Ovary (tissue), 3 donors: ENCODE measurements at regions not wholly inside any gene's neighbourhood (a gene's known extent, or its start where the extent isn't known, plus 50 kb on each side); places are given as distances from the start of the nearest gene placed in this dataset.

Experiments
- EP300 ChIP-seq: sonication (generic); formaldehyde crosslinking; IDR thresholded peaks from one replicate; pipeline ENCODE4 v1.6.1; 2017; ENCODE audit warnings: antibody characterized with exemption
- POLR2A ChIP-seq: fragments of 450-650 bp; IDR thresholded peaks from one replicate; pipeline ENCODE4 v1.6.1; 2017; ENCODE audit warnings: antibody characterized with exemption, mild to moderate bottlenecking, moderate library complexity
- TF ChIP-seq, protein P1 (sequence below), 3 donors: fragments of 450-650 bp in 2 of 3; fragments of 200-600 bp in 1 of 3; IDR thresholded peaks; one replicate each; pipeline versions ENCODE4 v1.5.1 to v1.8.0; 2016 to 2022; ENCODE audit warnings: antibody characterized with exemption in 3 of 3, mild to moderate bottlenecking in 1 of 3
- donor health status: DM: no; HTN: no; CAD: no.

DNA sequence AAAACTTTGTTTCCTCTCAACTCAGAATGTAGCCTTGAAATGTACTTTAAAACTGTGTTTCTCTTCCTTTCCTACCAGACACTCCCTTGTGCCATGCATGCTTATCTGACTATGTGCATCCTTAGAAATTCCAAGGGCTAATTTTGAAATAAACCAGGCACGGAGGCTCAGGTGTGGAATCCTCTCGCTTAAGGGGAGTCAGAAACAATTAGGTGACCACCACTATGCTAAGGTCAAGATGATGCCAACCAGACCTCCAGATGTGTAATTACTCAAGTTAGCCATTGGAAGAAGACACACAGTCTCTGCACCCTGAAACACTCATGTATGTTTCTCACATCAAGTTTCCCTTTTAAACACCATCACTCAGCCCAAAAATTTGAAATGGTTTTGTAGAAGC is 572.1 kb downstream of the VGLL3 start:
- TF ChIP-seq, protein P1, sequence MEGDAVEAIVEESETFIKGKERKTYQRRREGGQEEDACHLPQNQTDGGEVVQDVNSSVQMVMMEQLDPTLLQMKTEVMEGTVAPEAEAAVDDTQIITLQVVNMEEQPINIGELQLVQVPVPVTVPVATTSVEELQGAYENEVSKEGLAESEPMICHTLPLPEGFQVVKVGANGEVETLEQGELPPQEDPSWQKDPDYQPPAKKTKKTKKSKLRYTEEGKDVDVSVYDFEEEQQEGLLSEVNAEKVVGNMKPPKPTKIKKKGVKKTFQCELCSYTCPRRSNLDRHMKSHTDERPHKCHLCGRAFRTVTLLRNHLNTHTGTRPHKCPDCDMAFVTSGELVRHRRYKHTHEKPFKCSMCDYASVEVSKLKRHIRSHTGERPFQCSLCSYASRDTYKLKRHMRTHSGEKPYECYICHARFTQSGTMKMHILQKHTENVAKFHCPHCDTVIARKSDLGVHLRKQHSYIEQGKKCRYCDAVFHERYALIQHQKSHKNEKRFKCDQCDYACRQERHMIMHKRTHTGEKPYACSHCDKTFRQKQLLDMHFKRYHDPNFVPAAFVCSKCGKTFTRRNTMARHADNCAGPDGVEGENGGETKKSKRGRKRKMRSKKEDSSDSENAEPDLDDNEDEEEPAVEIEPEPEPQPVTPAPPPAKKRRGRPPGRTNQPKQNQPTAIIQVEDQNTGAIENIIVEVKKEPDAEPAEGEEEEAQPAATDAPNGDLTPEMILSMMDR (IDR thresholded peaks at IDR 0.05) = no peak
- no peak for TF ChIP-seq EP300
- TF ChIP-seq POLR2A = no peak
